ENCODE measurements at regions not wholly inside any gene's neighbourhood (a gene's known extent, or its start where the extent isn't known, plus 50 kb on each side); places are given as distances from the start of the nearest gene placed in this dataset.

DNA sequence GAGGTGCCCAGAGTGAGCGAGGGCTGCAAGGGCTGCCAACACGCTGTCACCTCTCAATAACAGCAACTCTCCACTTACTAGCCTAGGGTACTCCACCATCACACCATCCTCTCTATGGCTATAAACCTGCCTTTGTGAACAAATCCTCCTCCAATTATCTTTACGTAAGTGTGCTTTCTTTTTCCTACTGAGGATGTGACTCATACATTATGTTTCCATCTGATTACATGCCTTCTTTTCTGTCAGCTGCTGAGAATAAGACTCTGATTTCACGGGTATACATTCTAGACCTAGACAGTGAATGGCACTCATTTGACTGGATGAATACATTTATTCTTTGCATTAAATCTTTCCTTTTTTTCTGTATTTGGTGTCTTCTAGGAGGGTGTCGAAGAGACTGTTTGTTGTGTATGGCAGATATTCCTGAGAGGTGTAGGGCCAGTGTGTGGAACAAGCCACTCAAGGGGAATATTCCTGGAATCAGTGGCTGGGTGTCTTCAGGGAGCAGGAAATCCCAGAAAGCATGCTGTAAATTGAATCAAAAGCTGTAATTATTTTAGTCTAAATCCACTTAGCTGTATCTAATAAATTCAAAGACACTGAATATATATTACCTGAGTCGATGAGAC, 327.3 kb upstream of the TMTC1 start:
- peaks cover 8% of the 10 kb centered on the region for H3K4me1 Mint-ChIP-seq
- no peak overlapping the region for H3K27ac Mint-ChIP-seq
- H3K9me3 Mint-ChIP-seq = peaks cover 15% of the 10 kb centered on the region
- TF ChIP-seq CTCF (IDR thresholded peaks at IDR 0.05) = no peak
- no peak overlapping the region for H3K4me3 Mint-ChIP-seq
- H3K36me3 Mint-ChIP-seq (ENCODE audit: low read depth) = no peaks in the 10 kb centered on the region
- DNase-seq = no peak
- H3K27me3 Mint-ChIP-seq (ENCODE audit: low read depth, poor library complexity) = no peaks in the 10 kb centered on the region

GRCh38 chr12:30110498-30110897, 326.8 kb upstream of the TMTC1 start:
- no peak for TF ChIP-seq CTCF (IDR thresholded peaks at IDR 0.05)
- no peaks in the 10 kb centered on the region for H3K36me3 Mint-ChIP-seq (ENCODE audit: low read depth)
- peaks cover 15% of the 10 kb centered on the region for H3K9me3 Mint-ChIP-seq
- H3K4me3 Mint-ChIP-seq = no peak overlapping the region
- H3K27ac Mint-ChIP-seq = no peak overlapping the region
- H3K27me3 Mint-ChIP-seq (ENCODE audit: low read depth, poor library complexity) = no peaks in the 10 kb centered on the region
- DNase-seq = no peak
- peaks cover 9% of the 10 kb centered on the region for H3K4me1 Mint-ChIP-seq

DNA sequence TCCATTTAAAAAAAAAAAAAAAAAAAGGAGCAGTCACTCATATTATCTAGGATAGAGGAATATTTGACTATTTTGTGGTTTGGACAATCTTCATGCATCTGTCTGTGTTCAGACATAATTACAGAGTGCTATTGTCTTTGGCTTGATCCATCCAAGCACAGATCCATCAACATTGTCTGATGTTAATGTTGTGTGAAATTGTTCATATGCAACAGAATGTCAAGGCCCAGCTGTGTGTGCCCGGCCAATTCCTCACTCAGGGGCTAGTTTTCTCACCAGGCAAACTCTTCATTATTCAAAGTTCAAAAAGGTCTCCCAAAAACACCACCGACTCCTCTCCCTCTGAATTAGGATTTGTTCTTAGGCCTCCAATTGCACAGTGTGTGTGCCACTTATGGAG, 324.9 kb upstream of the TMTC1 start:
- H3K27me3 Mint-ChIP-seq (ENCODE audit: low read depth, poor library complexity) = no peaks in the 10 kb centered on the region
- no peak overlapping the region for H3K4me3 Mint-ChIP-seq
- peaks cover 9% of the 10 kb centered on the region for H3K4me1 Mint-ChIP-seq
- no peaks in the 10 kb centered on the region for H3K36me3 Mint-ChIP-seq (ENCODE audit: low read depth)
- no peak for DNase-seq
- H3K27ac Mint-ChIP-seq = no peak overlapping the region
- H3K9me3 Mint-ChIP-seq = peaks cover 15% of the 10 kb centered on the region
- no peak for TF ChIP-seq CTCF (IDR thresholded peaks at IDR 0.05)

DNA sequence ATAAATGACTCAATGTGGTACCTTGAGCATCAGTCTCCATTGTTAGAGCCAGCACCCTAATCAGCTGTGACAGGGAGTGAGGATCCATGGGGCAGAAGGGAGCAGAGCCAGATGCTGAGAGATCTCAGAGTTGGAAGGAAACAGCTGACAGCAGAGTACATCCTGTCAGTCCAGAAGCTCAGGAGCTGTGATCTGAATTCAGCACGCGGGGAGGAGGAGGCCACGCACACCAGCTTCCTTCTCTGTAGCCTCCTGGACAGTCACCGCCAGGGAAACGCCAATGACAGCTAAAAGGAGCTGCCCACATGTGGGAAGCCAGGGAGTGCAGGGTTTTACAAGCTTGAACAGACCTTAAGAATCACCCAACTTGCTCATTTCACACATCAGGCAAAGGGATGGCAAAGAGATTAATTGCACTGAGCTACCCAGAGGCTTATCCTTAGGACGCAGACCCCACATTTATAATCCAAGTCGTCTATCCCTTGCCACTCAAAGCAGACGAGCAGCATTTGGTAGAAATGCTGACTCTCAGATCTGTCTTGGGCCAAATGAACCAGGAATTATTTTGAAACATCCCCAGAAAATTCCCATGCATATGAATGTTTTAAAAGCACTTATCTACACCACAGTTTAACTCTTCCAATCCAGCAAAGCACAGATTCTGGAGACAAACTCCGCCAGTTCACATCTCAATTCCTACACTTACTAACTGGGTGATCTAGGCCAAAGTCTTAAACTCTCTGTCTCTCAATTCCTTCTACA, 322.6 kb upstream of the TMTC1 start:
- Mint-ChIP-seq H3K4me3 (no peak overlapping the region), H3K27ac (peak overlapping the region; percentile 11)
- TF ChIP-seq CTCF (IDR thresholded peaks at IDR 0.05) = no peak

GRCh38 chr12:30105505-30105904, 321.8 kb upstream of the TMTC1 start:
- no peak for DNase-seq
- no peak for TF ChIP-seq CTCF (IDR thresholded peaks at IDR 0.05)

More for the DNA sequence above, 322.6 kb upstream of the TMTC1 start:
- Mint-ChIP-seq H3K9me3 (peaks cover 15% of the 10 kb centered on the region), H3K36me3 (ENCODE audit: low read depth) (no peaks in the 10 kb centered on the region), H3K27me3 (ENCODE audit: low read depth, poor library complexity) (peaks cover 3% of the 10 kb centered on the region), H3K4me1 (peaks cover 9% of the 10 kb centered on the region)
- DNase-seq = peak; percentile 3

DNA sequence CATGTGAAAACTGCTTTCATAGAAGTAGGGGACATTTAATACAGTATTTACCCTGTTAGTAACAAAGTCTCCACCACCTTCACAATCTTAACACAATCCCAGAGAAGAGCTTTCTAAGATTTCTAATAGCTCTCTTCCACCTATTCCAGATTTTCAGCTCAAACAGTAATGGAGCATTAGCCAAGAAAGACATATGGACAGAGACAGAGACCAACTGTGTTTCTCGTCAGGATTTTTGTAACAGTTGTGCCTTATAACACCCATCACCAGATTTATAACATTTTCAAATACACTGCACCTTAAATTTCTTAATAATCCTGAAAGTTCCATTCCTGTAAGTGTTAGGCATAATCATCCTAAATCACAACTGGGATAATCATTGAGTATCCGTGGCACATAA, 321.2 kb upstream of the TMTC1 start:
- Mint-ChIP-seq H3K4me1 (peaks cover 9% of the 10 kb centered on the region), H3K4me3 (no peak overlapping the region), H3K27ac (no peak overlapping the region), H3K27me3 (ENCODE audit: low read depth, poor library complexity) (peaks cover 3% of the 10 kb centered on the region), H3K36me3 (ENCODE audit: low read depth) (no peaks in the 10 kb centered on the region), H3K9me3 (peaks cover 15% of the 10 kb centered on the region)
- no peak for DNase-seq
- TF ChIP-seq CTCF (IDR thresholded peaks at IDR 0.05) = no peak

More at GRCh38 chr12:30105505-30105904, 321.8 kb upstream of the TMTC1 start:
- Mint-ChIP-seq H3K4me3 (no peak overlapping the region), H3K27ac (no peak overlapping the region), H3K9me3 (peaks cover 15% of the 10 kb centered on the region), H3K4me1 (peaks cover 9% of the 10 kb centered on the region), H3K27me3 (ENCODE audit: low read depth, poor library complexity) (peaks cover 3% of the 10 kb centered on the region), H3K36me3 (ENCODE audit: low read depth) (no peaks in the 10 kb centered on the region)

All from nephron progenitor cell (in vitro differentiated cells).